ENCODE measurements at regions not wholly inside any gene's neighbourhood (a gene's known extent, or its start where the extent isn't known, plus 50 kb on each side); places are given as distances from the start of the nearest gene placed in this dataset.

GRCh38 chr5:167308466-167308865, 983.0 kb upstream of the WWC1 start:
- DNase-seq (ENCODE audit: insufficient read length, low spot score): no peak
- no peak for FAIRE-seq

DNA sequence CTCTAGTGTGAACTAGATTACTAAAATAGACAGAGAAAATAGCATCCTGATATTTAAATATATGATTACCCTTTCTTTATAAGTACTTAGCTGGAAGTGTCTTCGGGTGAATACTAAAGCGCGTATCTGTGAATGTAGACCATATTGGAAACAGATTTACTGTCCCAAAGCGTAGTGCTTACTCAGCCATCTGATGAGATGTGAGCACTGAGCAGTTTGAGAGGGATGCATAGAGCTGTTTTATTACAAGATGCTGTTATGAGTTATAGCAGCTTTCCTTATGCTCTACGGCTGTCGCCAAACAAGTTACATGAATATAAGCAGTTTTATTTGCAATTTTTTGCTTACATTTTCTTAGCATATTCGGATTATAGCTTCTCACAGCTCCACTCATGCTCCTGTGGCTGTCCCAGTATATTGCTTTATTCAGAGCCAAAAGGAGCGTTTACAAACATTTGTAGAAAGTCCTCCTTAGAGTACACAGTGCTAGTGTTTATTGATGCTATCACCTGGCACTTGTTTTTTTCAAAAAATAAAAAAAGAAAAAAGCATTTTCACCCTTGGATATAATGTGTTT, 981.4 kb upstream of the WWC1 start:
- FAIRE-seq (no peak), DNase-seq (ENCODE audit: insufficient read length, low spot score) (no peak)

DNA sequence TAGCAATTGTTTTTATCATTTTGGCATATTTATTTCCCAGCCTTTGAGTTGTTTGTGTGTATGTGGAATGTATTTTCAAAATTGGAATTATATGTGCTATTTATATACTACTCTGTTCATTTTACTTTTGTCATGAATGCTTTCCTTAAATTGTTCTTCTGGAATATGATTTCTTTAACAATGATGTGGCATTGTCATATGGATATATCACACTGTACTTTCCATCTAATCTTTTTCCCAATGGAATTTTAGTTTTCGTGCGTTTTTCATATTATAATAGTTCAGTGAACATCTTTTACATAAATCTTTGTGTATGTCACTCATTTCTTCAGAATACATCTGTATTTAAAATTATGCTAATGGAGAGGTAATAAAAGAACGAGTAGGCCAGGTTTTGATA, 980.1 kb upstream of the WWC1 start:
- no peak for DNase-seq (ENCODE audit: insufficient read length, low spot score)
- no peak for FAIRE-seq

DNA sequence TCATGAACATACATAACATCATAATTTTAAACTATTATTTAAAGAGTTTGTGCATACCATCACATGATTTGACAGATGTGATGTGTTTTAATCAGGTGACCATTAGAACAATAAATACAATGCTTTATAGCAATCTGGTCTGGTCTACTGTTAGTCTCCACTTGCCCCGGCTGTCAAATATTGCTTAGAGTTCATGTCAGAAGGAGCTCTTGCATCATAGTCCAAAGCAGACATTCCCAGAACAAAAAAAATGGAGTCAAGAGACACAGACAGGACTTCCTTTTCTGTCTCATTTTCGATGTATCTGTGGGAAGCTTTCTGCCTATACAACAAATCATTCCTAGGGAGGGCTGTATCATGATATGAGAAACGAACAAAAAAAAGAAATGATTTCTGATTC, 979.2 kb upstream of the WWC1 start:
- no peak for DNase-seq (ENCODE audit: insufficient read length, low spot score)
- no peak for FAIRE-seq

- no peak for DNase-seq (ENCODE audit: insufficient read length, low spot score)
- no peak for FAIRE-seq
These were observed 975.7 kb upstream of the WWC1 start for GRCh38 chr5:167315762-167316161.

- DNase-seq (ENCODE audit: insufficient read length, low spot score) (no peak), FAIRE-seq (no peak)
These were observed 973.6 kb upstream of the WWC1 start for GRCh38 chr5:167317884-167318283.

- DNase-seq (ENCODE audit: insufficient read length, low spot score) (no peak), FAIRE-seq (no peak)
These were observed 972.2 kb upstream of the WWC1 start for GRCh38 chr5:167319243-167319642.

DNA sequence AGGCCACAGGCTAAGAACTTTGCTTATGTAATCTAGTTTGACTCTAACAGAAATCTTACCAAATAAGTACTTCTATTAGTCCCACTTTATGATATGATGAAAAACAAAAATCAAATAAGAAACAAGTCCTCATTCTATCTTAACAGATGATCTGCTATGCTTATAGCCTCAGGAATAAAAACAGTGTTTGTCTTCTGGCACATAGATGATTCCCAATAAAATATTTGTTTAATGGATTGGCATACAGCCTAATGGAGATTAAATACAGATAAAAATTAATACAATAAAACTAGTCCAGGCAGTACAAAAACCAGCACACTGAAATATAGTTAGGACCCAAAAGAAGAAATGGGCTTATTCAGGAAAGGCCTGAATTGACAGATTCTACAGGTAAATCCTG, 971.4 kb upstream of the WWC1 start:
- FAIRE-seq (no peak), DNase-seq (ENCODE audit: insufficient read length, low spot score) (no peak)

- no peak for DNase-seq (ENCODE audit: insufficient read length, low spot score)
- no peak for FAIRE-seq
These were observed 959.1 kb upstream of the WWC1 start for GRCh38 chr5:167332309-167332708.

GRCh38 chr5:167336161-167336560, 955.3 kb upstream of the WWC1 start:
- no peak for FAIRE-seq
- DNase-seq (ENCODE audit: insufficient read length, low spot score): no peak

DNA sequence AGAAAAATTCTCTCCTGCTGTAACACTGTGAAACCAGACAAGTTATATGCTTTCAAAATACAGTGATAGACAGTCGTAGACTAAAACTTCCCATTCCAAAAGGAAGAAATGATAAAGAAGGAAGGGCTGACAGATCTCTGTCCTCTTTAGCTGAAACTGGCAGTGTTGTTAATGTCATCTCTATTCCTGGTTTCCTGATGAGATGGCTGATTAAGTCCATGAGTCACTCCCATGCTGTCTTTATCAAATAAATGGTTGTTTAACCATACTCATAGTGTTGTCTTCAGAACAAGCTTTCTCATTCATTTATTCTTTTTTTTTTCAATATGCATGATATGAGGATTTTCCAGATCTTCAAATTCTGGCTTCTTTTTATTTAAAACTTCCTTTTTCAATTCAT, 952.2 kb upstream of the WWC1 start:
- no peak for DNase-seq (ENCODE audit: insufficient read length, low spot score)
- FAIRE-seq: no peak

DNA sequence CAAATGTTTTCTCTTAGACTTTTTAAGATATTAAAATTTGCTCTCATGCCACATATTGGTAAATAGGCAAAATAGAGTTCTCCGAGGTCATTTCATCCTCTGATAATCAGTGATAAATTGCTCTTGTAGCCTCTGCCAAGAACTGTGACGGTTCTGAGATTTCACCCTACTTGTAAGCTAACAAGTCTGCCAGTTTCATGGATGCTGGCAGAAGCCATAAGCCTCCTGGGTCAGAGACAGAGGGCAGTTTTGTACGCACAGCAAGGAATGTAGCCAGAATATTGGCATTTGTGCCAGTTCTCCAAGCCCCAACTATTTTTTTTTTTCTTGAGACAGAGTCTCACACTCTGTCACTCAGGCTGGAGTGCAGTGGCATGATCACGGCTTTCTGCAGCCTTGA, 945.0 kb upstream of the WWC1 start:
- DNase-seq (ENCODE audit: insufficient read length, low spot score): no peak
- FAIRE-seq: no peak

- FAIRE-seq (no peak), DNase-seq (ENCODE audit: insufficient read length, low spot score) (no peak)
These were observed 943.1 kb upstream of the WWC1 start for GRCh38 chr5:167348251-167348926.

- DNase-seq (ENCODE audit: insufficient read length, low spot score) (no peak), FAIRE-seq (no peak)
These were observed 942.5 kb upstream of the WWC1 start for GRCh38 chr5:167348980-167349379.

- no peak for DNase-seq (ENCODE audit: insufficient read length, low spot score)
- no peak for FAIRE-seq
These were observed 940.1 kb upstream of the WWC1 start for GRCh38 chr5:167351316-167351715.

DNA sequence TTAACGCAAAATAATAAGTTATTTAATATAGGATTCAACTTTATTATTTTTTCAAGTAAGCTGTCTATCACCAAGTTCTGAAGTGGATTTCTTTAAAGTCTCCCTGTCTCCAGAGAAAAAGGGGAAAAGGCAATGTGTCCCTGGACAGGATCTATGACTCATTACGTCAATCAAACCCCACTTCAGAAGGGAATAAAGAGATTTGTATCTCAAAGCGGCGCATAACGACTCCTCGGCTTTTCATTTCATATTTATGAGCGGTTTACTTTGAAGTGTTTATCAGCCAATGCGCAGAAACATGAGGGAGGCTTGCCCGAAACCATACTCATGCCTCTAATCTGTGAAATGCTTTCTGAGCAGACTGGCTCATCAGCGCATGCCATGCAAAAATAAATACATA, 938.6 kb upstream of the WWC1 start:
- FAIRE-seq (no peak), DNase-seq (ENCODE audit: insufficient read length, low spot score) (no peak)

- DNase-seq (ENCODE audit: insufficient read length, low spot score) (no peak), FAIRE-seq (no peak)
These were observed 936.1 kb upstream of the WWC1 start for GRCh38 chr5:167355346-167355745.

- DNase-seq (ENCODE audit: insufficient read length, low spot score) (no peak), FAIRE-seq (no peak)
These were observed 935.1 kb upstream of the WWC1 start for GRCh38 chr5:167356374-167356773.

GRCh38 chr5:167358868-167359492, 932.5 kb upstream of the WWC1 start:
- DNase-seq (ENCODE audit: insufficient read length, low spot score) (no peak), FAIRE-seq (no peak)

DNA sequence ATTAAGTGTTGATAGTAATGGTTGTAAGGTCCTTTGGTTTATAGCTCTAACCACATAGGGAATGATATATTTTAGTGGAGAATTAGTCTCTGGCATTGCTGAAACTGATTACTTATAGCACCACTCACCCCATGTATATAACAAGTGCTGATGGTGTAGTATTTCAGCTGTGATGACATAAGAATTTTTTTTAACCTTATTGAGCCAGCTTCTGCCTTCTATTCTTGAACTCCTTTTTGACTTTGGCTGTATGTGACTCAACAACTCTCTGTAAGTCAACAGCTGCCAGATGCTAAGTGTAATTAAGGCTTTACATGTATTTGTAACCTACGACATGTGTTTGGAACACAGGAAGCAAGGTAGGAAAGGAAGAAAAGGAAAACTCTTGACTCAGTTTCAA, 929.6 kb upstream of the WWC1 start:
- no peak for DNase-seq (ENCODE audit: insufficient read length, low spot score)
- no peak for FAIRE-seq

GRCh38 chr5:167363065-167363464, 928.4 kb upstream of the WWC1 start:
- FAIRE-seq (no peak), DNase-seq (ENCODE audit: insufficient read length, low spot score) (no peak)

DNA sequence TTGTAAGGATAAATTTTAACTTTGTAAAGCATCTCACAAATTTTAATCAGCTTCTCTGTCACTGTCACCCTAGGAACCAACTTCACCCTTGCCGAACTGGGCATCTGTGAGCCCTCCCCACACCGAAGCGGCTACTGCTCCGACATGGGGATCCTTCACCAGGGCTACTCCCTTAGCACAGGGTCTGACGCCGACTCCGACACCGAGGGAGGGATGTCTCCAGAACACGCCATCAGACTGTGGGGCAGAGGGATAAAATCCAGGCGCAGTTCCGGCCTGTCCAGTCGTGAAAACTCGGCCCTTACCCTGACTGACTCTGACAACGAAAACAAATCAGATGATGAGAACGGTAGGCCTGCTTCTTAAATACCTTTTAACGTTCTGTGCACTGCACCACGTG, 916.3 kb upstream of the WWC1 start:
- DNase-seq (ENCODE audit: insufficient read length, low spot score) (no peak), FAIRE-seq (no peak)
